Mucosa of descending colon (tissue), 3 donors: ENCODE measurements at regions not wholly inside any gene's neighbourhood (a gene's known extent, or its start where the extent isn't known, plus 50 kb on each side); places are given as distances from the start of the nearest gene placed in this dataset.
"Not testable (repeated sequence)": the region's sequence is repeated elsewhere in the genome, so short reads cannot be mapped to it uniquely, and the experiment has no call there.

Experiments
- ATAC-seq: fragments of 200-7000 bp; cut with Tn5 transposase; one replicate; pipeline ENCODE4 v1.9.1; 2020; ENCODE audit warnings: mild to moderate bottlenecking, moderate library complexity
- DNase-seq, 3 donors: peaks; one replicate each; pipeline ENCODE4 v3.0.0-alpha.2; 2020
- H3K36me3 ChIP-seq: fragments of 200-600 bp; one replicate; pipeline ENCODE4 v1.8.0; 2021; ENCODE audit warnings: low read depth, mild to moderate bottlenecking
- H3K4me1 ChIP-seq: fragments of 200-600 bp; one replicate; pipeline ENCODE4 v1.8.0; 2021; ENCODE audit warnings: low read depth, mild to moderate bottlenecking
- H3K4me3 ChIP-seq: fragments of 200-600 bp; one replicate; pipeline ENCODE4 v1.8.0; 2021; ENCODE audit warnings: mild to moderate bottlenecking
- H3K9me3 ChIP-seq: fragments of 200-600 bp; one replicate; pipeline ENCODE4 v1.8.0; 2021; ENCODE audit warnings: mild to moderate bottlenecking
- CTCF ChIP-seq: fragments of 200-600 bp; IDR thresholded peaks from one replicate; pipeline ENCODE4 v1.8.0; 2022; ENCODE audit warnings: antibody characterized with exemption, mild to moderate bottlenecking
- intact Hi-C, 2 donors: fragments of 100-400 bp; cut with DNase I in 1 of 2; cut with micrococcal nuclease in 1 of 2; formaldehyde crosslinking; loops; one replicate each; pipeline versions ENCODE4 v1.11.0 to v1.11.1; 2022; cut with DNase I, micrococcal nuclease
- donor health status: DM: no; HTN: no; CAD: no; lungs with moderate emphysema.
- donor health status: DM: no; HTN: no; CAD: no.
- donor health status: DM: no; HTN: yes; CAD: no.

GRCh38 chr2:239721531-239721930, 303.6 kb downstream of the NDUFA10 start:
- no peak for TF ChIP-seq CTCF
- intact Hi-C loops, result no loop called here
- no peaks in the 10 kb centered on the region for H3K9me3 ChIP-seq
- H3K4me3 ChIP-seq, result no peak overlapping the region
- DNase-seq (no peak), ATAC-seq (no peak)
- H3K4me1 ChIP-seq, result no peaks in the 10 kb centered on the region
- no peaks in the 10 kb centered on the region for H3K36me3 ChIP-seq

- ATAC-seq (no peak), DNase-seq (peak in 1 of 3 donors; percentile 26)
- TF ChIP-seq CTCF, result no peak
- Histone ChIP-seq H3K4me1 (no peaks in the 10 kb centered on the region), H3K9me3 (no peaks in the 10 kb centered on the region), H3K36me3 (no peaks in the 10 kb centered on the region), H3K4me3 (no peak overlapping the region)
- intact Hi-C loops, result no loop called here
These were observed 304.5 kb downstream of the NDUFA10 start for GRCh38 chr2:239720361-239721360.

GRCh38 chr2:239719791-239720360, 305.3 kb downstream of the NDUFA10 start:
- no peaks in the 10 kb centered on the region for H3K36me3 ChIP-seq
- ATAC-seq, result no peak
- no peaks in the 10 kb centered on the region for H3K4me1 ChIP-seq
- no peak overlapping the region for H3K4me3 ChIP-seq
- intact Hi-C loops, result no loop called here
- H3K9me3 ChIP-seq, result no peaks in the 10 kb centered on the region
- TF ChIP-seq CTCF, result no peak
- DNase-seq, result peak in 1 of 3 donors; percentile 5

- DNase-seq, intact Hi-C loops, H3K4me3 ChIP-seq, H3K4me1 ChIP-seq, H3K36me3 ChIP-seq, H3K9me3 ChIP-seq, ATAC-seq: not testable (repeated sequence)
These were observed 306.2 kb downstream of the NDUFA10 start for GRCh38 chr2:239718991-239719390.

- Histone ChIP-seq H3K4me1 (no peaks in the 10 kb centered on the region), H3K4me3 (no peak overlapping the region), H3K36me3 (no peaks in the 10 kb centered on the region), H3K9me3 (no peaks in the 10 kb centered on the region)
- DNase-seq (no peak), ATAC-seq (no peak)
- TF ChIP-seq CTCF, result no peak
- intact Hi-C loops, result no loop called here
These were observed 307.4 kb downstream of the NDUFA10 start for GRCh38 chr2:239717706-239718105.

- peaks cover 3% of the 10 kb centered on the region for H3K9me3 ChIP-seq
- no peaks in the 10 kb centered on the region for H3K36me3 ChIP-seq
- intact Hi-C loops, result no loop called here
- no peaks in the 10 kb centered on the region for H3K4me1 ChIP-seq
- DNase-seq (no peak), ATAC-seq (no peak)
- H3K4me3 ChIP-seq, result no peak overlapping the region
- no peak for TF ChIP-seq CTCF
These were observed 307.8 kb downstream of the NDUFA10 start for GRCh38 chr2:239717319-239717675.
